ENCODE measurements at regions not wholly inside any gene's neighbourhood (a gene's known extent, or its start where the extent isn't known, plus 50 kb on each side); places are given as distances from the start of the nearest gene placed in this dataset.
"Not testable (repeated sequence)": the region's sequence is repeated elsewhere in the genome, so short reads cannot be mapped to it uniquely, and the experiment has no call there.

DNA sequence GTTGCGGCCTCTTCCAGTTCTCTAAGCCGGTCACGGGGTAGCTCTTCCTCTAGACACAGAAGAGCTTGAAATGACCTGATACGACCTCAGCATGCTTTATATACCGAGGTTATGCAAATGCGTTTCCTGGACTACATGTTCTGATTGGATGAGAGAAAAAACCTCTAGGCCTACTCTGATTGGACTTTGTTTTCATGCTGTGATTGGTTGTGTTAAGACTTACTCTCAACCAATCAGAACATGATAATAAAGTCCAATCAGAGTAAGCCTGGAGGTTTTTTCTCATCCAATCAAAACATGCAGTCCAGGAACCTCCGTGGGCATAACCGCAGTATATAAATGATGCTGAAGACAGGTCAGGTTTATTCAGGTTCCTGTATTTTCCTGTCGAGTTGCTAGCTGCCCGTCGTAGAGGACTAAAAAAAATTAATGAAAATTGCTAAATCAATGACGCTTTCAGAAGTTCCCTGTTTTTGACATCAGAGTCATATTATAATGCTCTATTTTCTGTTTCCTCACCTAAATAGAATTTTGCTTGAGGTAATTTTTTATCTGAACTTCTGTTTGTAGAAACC lies 177.4 kb downstream of the POTEB3 start:
- no peak for DNase-seq (ENCODE audit: low read depth)
- TF ChIP-seq MAX (IDR thresholded peaks at IDR 0.05; ENCODE audit: low read depth, low read length) (no peak), MYC (IDR thresholded peaks at IDR 0.05; ENCODE audit: low read depth, low read length) (no peak), POLR2A (IDR thresholded peaks at IDR 0.05; ENCODE audit: extremely low read depth, insufficient read length) (no peak), CTCF (IDR thresholded peaks at IDR 0.05; ENCODE audit: low read depth, low read length) (no peak)
- no peak overlapping the region for H3K4me3 ChIP-seq (ENCODE audit: low read depth, low read length)

GRCh38 chr15:21261965-21262850 lies 178.1 kb downstream of the POTEB3 start:
- no peak for DNase-seq (ENCODE audit: low read depth)
- TF ChIP-seq MAX (IDR thresholded peaks at IDR 0.05; ENCODE audit: low read depth, low read length): no peak
- no peak for TF ChIP-seq MYC (IDR thresholded peaks at IDR 0.05; ENCODE audit: low read depth, low read length)
- TF ChIP-seq CTCF (IDR thresholded peaks at IDR 0.05; ENCODE audit: low read depth, low read length): no peak
- TF ChIP-seq POLR2A (IDR thresholded peaks at IDR 0.05; ENCODE audit: extremely low read depth, insufficient read length): no peak
- no peak overlapping the region for H3K4me3 ChIP-seq (ENCODE audit: low read depth, low read length)

- TF ChIP-seq CTCF (IDR thresholded peaks at IDR 0.05; ENCODE audit: low read depth, low read length): no peak
- TF ChIP-seq POLR2A (IDR thresholded peaks at IDR 0.05; ENCODE audit: extremely low read depth, insufficient read length): no peak
- no peak for TF ChIP-seq MYC (IDR thresholded peaks at IDR 0.05; ENCODE audit: low read depth, low read length)
- no peak for TF ChIP-seq MAX (IDR thresholded peaks at IDR 0.05; ENCODE audit: low read depth, low read length)
- DNase-seq (ENCODE audit: low read depth): no peak
- H3K4me3 ChIP-seq (ENCODE audit: low read depth, low read length): no peak overlapping the region
Observed at GRCh38 chr15:21261396-21261964, 178.8 kb downstream of the POTEB3 start.

- TF ChIP-seq CTCF (IDR thresholded peaks at IDR 0.05; ENCODE audit: low read depth, low read length) (no peak), MAX (IDR thresholded peaks at IDR 0.05; ENCODE audit: low read depth, low read length) (no peak), MYC (IDR thresholded peaks at IDR 0.05; ENCODE audit: low read depth, low read length) (no peak)
- H3K4me3 ChIP-seq (ENCODE audit: low read depth, low read length): no peak overlapping the region
- no peak for DNase-seq (ENCODE audit: low read depth)
Observed at GRCh38 chr15:21260966-21261395, 179.3 kb downstream of the POTEB3 start.

DNA sequence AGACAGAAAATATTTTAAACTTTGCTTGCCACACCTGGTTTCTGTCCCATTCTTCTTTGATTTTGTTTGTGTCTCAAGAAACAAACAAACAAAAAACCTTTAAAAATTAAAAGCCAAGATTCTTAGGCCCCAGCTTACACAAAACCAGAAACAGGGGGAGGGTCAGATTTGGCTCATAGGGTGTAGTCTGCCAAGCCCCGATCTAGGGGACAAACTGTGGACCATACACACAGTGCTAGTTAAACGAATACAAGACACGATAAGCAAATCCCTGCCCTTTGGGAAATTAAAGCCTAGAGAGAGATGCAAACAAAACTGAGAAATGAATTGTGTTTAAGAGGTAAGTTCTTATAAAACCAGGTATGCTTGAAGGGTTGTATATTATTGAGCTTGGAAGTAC lies 181.7 kb downstream of the POTEB3 start:
- H3K4me3 ChIP-seq (ENCODE audit: low read depth, low read length); DNase-seq (ENCODE audit: low read depth): not testable (repeated sequence)

DNA sequence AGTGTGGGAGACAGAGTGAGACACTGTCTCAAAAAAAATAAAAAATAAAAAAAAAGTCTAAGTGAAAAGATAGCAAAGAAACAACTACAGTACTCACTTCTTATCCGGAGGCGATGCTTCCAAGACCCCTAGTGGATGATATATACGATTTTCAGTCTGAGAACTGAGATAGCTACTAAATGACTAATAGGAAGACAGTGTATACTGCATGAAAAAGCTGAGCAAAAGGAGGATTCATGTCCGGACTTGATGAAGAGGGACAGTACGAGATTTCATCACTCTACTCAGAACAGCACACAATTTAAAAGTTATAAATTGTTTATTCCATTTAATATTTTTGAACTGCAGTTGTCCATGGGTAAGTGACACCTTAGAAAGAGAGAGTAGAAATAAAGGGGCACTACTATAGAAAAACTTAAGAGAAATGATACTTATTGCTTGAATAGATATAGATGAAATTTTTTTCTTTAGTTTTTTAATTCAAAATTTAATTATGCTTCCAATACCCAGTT lies 190.7 kb downstream of the POTEB3 start:
- DNase-seq (ENCODE audit: low read depth); H3K4me3 ChIP-seq (ENCODE audit: low read depth, low read length): not testable (repeated sequence)

Data from NB4 (cell line).